ENCODE measurements at regions not wholly inside any gene's neighbourhood (a gene's known extent, or its start where the extent isn't known, plus 50 kb on each side); places are given as distances from the start of the nearest gene placed in this dataset.

DNA sequence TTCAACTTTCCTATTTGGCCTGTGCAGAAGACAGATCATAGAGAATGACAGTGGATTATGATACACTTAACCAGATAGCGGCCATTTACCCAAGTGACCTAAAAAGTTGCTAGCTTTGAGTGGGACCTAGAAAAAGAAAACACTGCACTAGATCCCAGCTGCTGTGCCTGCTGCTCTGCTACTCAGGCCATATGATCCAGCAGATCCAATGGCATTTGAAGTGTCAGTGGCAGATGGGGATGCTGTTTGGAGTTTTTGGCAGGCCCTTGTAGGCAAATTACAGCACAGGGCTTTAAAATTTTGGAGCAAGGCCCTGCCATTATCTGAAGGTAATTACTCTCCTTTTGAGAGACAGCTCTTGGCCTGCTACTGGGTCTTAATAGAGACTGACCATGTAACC lies 74.0 kb upstream of the KCNE2 start:
- ChIA-PET CTCF (no interaction called here), POLR2A (no interaction called here)
- TF ChIP-seq NFRKB (IDR thresholded peaks at IDR 0.05) (no peak), L3MBTL2 (conservative IDR thresholded peaks at IDR 0.05) (no peak), HDGF (IDR thresholded peaks at IDR 0.05; ENCODE audit: borderline replicate concordance) (no peak), TARDBP (IDR thresholded peaks at IDR 0.05) (no peak), SUZ12 (IDR thresholded peaks at IDR 0.05) (no peak), LEF1 (IDR thresholded peaks at IDR 0.05; ENCODE audit: borderline replicate concordance) (no peak), ZNF384 (IDR thresholded peaks at IDR 0.05) (no peak), CTBP1 (IDR thresholded peaks at IDR 0.05; ENCODE audit: borderline replicate concordance) (no peak), FOXA1 (IDR thresholded peaks at IDR 0.05) (no peak), ELF4 (IDR thresholded peaks at IDR 0.05) (no peak), FOXK2 (IDR thresholded peaks at IDR 0.05) (no peak), BHLHE40 (IDR thresholded peaks at IDR 0.05; ENCODE audit: borderline replicate concordance) (no peak), FOXM1 (IDR thresholded peaks at IDR 0.05; ENCODE audit: borderline replicate concordance) (no peak)
- DNase-seq (ENCODE audit: extremely low spot score): no peak

DNA sequence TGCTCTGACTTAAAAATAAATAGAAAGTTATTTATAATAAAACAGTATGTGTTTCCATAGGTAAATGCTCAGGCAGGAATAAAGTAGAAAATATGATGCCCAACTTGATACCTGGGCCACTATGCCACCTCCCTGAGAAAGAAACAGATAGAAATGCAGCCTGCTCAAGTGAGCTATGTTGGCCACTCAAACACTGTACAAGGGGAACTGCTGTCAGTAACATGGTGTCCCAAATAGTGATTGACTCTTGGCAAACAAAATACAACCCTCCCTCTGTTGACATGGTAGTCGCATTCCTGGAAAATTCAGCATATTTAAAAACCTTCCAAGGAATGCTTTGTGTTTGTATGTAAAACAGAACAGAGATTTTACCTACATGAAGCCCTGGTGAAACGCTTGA lies 66.9 kb upstream of the KCNE2 start:
- TF ChIP-seq FOXA1 (IDR thresholded peaks at IDR 0.05) (no peak), HDGF (IDR thresholded peaks at IDR 0.05; ENCODE audit: borderline replicate concordance) (no peak), LEF1 (IDR thresholded peaks at IDR 0.05; ENCODE audit: borderline replicate concordance) (no peak), CTBP1 (IDR thresholded peaks at IDR 0.05; ENCODE audit: borderline replicate concordance) (no peak), ZNF384 (IDR thresholded peaks at IDR 0.05) (no peak), BHLHE40 (IDR thresholded peaks at IDR 0.05; ENCODE audit: borderline replicate concordance) (no peak), FOXM1 (IDR thresholded peaks at IDR 0.05; ENCODE audit: borderline replicate concordance) (no peak), TARDBP (IDR thresholded peaks at IDR 0.05) (no peak), NFRKB (IDR thresholded peaks at IDR 0.05) (no peak), SP1 (IDR thresholded peaks at IDR 0.05) (no peak), FOXK2 (IDR thresholded peaks at IDR 0.05) (no peak), ELF4 (IDR thresholded peaks at IDR 0.05) (no peak), L3MBTL2 (conservative IDR thresholded peaks at IDR 0.05) (no peak), SUZ12 (IDR thresholded peaks at IDR 0.05) (no peak), ARNT (IDR thresholded peaks at IDR 0.05) (no peak)
- TF ChIP-seq, protein P1, sequence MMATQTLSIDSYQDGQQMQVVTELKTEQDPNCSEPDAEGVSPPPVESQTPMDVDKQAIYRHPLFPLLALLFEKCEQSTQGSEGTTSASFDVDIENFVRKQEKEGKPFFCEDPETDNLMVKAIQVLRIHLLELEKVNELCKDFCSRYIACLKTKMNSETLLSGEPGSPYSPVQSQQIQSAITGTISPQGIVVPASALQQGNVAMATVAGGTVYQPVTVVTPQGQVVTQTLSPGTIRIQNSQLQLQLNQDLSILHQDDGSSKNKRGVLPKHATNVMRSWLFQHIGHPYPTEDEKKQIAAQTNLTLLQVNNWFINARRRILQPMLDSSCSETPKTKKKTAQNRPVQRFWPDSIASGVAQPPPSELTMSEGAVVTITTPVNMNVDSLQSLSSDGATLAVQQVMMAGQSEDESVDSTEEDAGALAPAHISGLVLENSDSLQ (IDR thresholded peaks at IDR 0.05): no peak
- ChIA-PET CTCF (no interaction called here), POLR2A (no interaction called here)
- no peak for DNase-seq (ENCODE audit: extremely low spot score)

DNA sequence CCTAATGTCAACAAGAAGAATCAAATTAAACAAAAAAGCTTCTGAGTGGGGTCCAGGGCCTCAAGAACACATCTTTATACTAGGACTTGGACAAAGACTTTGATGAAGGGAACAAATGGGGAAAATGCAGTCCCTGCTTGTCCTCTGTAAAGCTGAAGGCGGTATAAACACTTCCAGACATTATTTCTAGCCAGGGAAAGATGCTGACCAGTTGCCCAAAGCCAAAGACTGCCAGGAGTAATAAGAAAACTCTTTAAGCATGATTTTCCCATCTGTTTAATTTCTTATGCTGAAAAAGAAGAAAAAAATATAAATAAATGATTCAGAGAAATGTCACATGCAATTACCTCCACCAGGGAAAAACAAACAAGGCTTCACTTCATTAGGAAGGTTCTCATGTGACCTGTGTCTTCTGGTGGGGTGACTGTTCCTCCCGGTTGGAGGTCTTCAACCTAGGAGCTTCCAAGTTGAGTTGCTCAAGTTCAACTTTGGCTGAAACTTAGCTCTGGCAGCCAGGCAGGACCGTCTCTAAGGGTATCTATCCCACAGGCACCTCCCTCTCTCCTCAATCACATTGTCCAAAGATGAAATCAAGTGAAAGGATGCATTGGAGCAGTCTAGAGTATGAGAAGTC lies 65.2 kb upstream of the KCNE2 start:
- ChIA-PET POLR2A (no interaction called here), CTCF (interaction anchor here (0.7 kb wide), 1 partner anchor 530 kb away, joined by 6 read pairs; no protein-coding TSS in a partner anchor)
- no peak for DNase-seq (ENCODE audit: extremely low spot score)
- no peak for TF ChIP-seq FOXM1 (IDR thresholded peaks at IDR 0.05; ENCODE audit: borderline replicate concordance)
- no peak for TF ChIP-seq ZNF384 (IDR thresholded peaks at IDR 0.05)
- no peak for TF ChIP-seq SP1 (IDR thresholded peaks at IDR 0.05)
- TF ChIP-seq L3MBTL2 (conservative IDR thresholded peaks at IDR 0.05): no peak
- TF ChIP-seq, protein P1 (IDR thresholded peaks at IDR 0.05): no peak

DNA sequence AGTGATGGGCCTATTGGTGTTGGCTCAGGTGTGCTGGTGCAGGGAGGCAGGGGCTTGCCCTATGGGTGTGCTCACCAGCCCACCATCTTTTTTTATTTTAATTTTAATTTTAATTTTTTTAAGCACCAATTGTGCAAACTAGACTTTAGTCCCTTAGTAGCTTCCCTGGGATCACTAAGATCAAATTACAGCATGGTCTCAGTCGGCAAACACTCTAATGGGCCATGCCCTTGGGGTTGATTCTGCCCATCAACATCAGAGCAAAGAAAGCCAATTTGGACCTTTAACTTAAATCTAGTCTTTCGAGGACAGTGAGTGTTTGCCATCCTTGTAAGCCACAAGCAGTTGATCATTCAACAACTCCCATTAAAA lies 64.7 kb upstream of the KCNE2 start:
- ChIA-PET CTCF (no interaction called here), POLR2A (no interaction called here)
- TF ChIP-seq ZNF384 (IDR thresholded peaks at IDR 0.05): no peak
- no peak for DNase-seq (ENCODE audit: extremely low spot score)

DNA sequence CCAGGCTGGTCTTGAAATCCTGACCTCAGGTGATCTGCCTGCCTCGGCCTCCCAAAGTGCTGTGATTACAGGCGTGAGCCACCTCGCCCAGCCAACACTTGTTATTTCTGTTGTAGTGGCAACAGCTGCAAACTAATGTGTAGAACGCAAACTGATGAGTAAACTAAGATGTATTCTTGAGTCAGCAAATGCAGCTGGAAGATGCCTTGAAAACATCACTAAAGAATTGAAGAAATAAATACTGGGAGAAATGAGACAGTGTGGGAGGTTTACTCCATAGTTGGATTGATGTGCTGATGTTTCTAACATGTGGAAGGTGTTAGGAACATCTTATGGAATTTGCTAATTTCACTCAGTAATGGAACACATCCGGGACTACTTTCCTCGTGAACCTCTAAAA lies 61.3 kb upstream of the KCNE2 start:
- CTCF ChIA-PET: no interaction called here
- POLR2A ChIA-PET: no interaction called here
- DNase-seq (ENCODE audit: extremely low spot score): no peak
- TF ChIP-seq L3MBTL2 (conservative IDR thresholded peaks at IDR 0.05) (no peak), CTBP1 (IDR thresholded peaks at IDR 0.05; ENCODE audit: borderline replicate concordance) (no peak), HDGF (IDR thresholded peaks at IDR 0.05; ENCODE audit: borderline replicate concordance) (no peak), LEF1 (IDR thresholded peaks at IDR 0.05; ENCODE audit: borderline replicate concordance) (no peak), FOXM1 (IDR thresholded peaks at IDR 0.05; ENCODE audit: borderline replicate concordance) (no peak), BHLHE40 (IDR thresholded peaks at IDR 0.05; ENCODE audit: borderline replicate concordance) (no peak), FOXK2 (IDR thresholded peaks at IDR 0.05) (no peak), SUZ12 (IDR thresholded peaks at IDR 0.05) (no peak), ZNF384 (IDR thresholded peaks at IDR 0.05) (no peak)
- TF ChIP-seq, protein P1 (IDR thresholded peaks at IDR 0.05): no peak

DNA sequence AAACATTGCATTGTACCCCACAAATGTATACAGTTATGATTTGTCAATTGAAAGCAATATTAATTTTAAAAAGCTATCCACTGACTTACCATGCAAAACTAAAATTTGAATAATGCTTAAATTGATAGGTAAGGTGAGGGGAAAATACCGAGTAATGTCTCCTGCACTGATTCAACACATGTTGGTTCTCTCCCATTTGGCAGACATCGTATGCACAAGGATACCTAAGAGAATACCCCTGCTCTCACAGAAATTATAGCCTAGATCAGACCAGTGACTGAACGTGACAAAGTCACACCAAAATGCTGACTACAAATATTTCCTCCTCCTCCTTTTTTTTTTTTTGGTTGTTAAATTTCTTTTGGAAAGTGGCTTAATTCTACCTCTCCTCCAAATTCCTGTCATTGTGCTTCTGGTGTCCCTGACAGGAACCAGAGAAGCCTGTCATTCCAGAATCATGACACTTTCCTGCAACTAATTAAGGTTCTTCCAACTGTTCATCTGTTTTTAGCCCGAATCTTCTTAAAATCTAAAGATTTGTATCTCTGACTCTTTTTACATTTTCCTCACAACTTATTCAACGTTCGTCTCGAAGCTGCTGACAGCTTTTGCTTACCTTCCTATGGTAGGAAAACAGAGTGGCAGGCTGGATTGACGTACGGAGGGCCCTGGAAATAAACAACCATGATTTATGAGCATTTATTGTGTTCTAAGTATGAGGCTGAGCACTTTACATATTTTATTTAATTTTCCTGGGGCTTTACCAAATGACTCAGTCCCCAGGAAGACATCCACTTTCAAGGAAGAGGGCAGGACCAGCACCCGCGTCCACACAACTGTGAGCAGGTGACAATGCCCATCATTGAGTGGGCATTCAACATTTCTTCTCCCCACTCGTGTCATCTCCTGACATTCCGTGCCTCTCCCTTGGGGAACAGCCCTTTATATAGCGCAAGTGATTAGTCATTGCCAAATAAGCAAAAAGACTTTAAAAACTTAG lies 57.9 kb upstream of the KCNE2 start:
- DNase-seq (ENCODE audit: extremely low spot score): no peak
- POLR2A ChIA-PET: no interaction called here
- TF ChIP-seq SUZ12 (IDR thresholded peaks at IDR 0.05) (no peak), FOXA1 (IDR thresholded peaks at IDR 0.05) (no peak), NFRKB (IDR thresholded peaks at IDR 0.05) (no peak), ELF4 (IDR thresholded peaks at IDR 0.05) (no peak), FOXM1 (IDR thresholded peaks at IDR 0.05; ENCODE audit: borderline replicate concordance) (no peak), SP1 (IDR thresholded peaks at IDR 0.05) (no peak), BHLHE40 (IDR thresholded peaks at IDR 0.05; ENCODE audit: borderline replicate concordance) (no peak), ZNF384 (IDR thresholded peaks at IDR 0.05) (no peak), HDGF (IDR thresholded peaks at IDR 0.05; ENCODE audit: borderline replicate concordance) (no peak), ARNT (IDR thresholded peaks at IDR 0.05) (no peak), CTBP1 (IDR thresholded peaks at IDR 0.05; ENCODE audit: borderline replicate concordance) (no peak)
- TF ChIP-seq, protein P1 (IDR thresholded peaks at IDR 0.05): no peak
- CTCF ChIA-PET: no interaction called here
